Esophagus squamous epithelium (tissue), 4 donors: ENCODE measurements at regions not wholly inside any gene's neighbourhood (a gene's known extent, or its start where the extent isn't known, plus 50 kb on each side); places are given as distances from the start of the nearest gene placed in this dataset.

ENCODE experiments used
- CTCF ChIP-seq, 6 experiments: fragments of 450-650 bp in 4 of 6; fragments of 200-600 bp in 2 of 6; sonication (generic) in 2 of 6; IDR thresholded peaks; one replicate each; pipeline ENCODE4 v1.5.1; 2016 to 2019; ENCODE audit warnings: antibody characterized with exemption in 6 of 6, mild to moderate bottlenecking in 4 of 6, moderate library complexity in 4 of 6
- POLR2A ChIP-seq, 4 donors: fragments of 450-650 bp; IDR thresholded peaks; one replicate each; pipeline ENCODE4 v1.6.1; 2017; ENCODE audit warnings: antibody characterized with exemption in 4 of 4, mild to moderate bottlenecking in 4 of 4, moderate library complexity in 3 of 4

- no peak for TF ChIP-seq CTCF (IDR thresholded peaks at IDR 0.05)
- no peak for TF ChIP-seq POLR2A (IDR thresholded peaks at IDR 0.05)
These were observed 205.0 kb upstream of the PREP start for GRCh38 chr6:105607636-105608621.
